ENCODE measurements at regions not wholly inside any gene's neighbourhood (a gene's known extent, or its start where the extent isn't known, plus 50 kb on each side); places are given as distances from the start of the nearest gene placed in this dataset.

DNA sequence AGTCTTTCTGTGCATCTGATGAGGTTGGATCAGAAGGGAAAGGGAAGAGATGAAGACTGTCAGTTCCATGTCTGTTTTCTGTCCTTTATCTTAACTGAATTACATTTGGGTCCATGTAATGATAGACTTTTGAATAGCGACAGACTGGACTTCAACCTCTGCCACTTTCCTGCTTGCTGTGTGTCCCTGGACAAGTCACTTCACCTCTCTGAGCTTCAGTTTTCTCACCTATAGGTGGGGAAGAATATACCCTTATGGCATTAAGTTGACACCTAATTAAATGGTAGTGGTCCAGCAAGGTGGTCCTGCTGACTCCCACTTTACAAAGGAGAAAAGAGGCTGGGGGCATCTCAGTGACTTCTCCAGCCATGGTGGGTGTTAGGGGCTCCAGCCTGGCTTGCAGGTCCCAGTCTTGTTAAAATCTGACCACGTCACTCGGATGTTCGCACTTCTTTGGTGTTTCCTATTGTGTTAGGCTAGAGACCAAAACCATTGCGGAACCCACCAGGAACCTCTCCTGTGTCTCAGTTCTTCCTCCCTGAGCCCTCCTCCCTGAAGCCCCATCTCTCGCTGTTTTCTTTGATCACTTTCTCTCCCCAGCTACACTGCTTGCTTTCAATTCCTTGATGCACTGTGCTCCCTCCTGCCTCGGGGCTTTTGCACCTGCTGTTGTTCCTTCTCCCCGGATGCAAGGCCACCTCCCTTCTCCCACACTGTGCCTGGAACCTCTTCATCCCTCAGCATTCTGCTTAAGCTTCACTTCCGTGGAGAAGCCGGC lies 256.5 kb downstream of the NSG2 start:
- WGBS, 3 donors = 82 to 86% (median 82%) methylated on average over 10 of the region's 10 CpGs
- TF ChIP-seq POLR2A (IDR thresholded peaks at IDR 0.05) (no peak), EP300 (IDR thresholded peaks at IDR 0.05) (no peak)
- TF ChIP-seq, protein P1, sequence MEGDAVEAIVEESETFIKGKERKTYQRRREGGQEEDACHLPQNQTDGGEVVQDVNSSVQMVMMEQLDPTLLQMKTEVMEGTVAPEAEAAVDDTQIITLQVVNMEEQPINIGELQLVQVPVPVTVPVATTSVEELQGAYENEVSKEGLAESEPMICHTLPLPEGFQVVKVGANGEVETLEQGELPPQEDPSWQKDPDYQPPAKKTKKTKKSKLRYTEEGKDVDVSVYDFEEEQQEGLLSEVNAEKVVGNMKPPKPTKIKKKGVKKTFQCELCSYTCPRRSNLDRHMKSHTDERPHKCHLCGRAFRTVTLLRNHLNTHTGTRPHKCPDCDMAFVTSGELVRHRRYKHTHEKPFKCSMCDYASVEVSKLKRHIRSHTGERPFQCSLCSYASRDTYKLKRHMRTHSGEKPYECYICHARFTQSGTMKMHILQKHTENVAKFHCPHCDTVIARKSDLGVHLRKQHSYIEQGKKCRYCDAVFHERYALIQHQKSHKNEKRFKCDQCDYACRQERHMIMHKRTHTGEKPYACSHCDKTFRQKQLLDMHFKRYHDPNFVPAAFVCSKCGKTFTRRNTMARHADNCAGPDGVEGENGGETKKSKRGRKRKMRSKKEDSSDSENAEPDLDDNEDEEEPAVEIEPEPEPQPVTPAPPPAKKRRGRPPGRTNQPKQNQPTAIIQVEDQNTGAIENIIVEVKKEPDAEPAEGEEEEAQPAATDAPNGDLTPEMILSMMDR (IDR thresholded peaks at IDR 0.05) = no peak
- Histone ChIP-seq H3K4me1 (ENCODE audit: insufficient read depth) (peaks cover 4% of the 10 kb centered on the region), H3K9me3 (no peaks in the 10 kb centered on the region), H3K27me3 (no peaks in the 10 kb centered on the region), H3K36me3 (no peaks in the 10 kb centered on the region), H3K4me3 (no peak overlapping the region), H3K27ac (no peak overlapping the region)
- intact Hi-C loops (cut with DNase I) = no loop called here
- no peak for DNase-seq

DNA sequence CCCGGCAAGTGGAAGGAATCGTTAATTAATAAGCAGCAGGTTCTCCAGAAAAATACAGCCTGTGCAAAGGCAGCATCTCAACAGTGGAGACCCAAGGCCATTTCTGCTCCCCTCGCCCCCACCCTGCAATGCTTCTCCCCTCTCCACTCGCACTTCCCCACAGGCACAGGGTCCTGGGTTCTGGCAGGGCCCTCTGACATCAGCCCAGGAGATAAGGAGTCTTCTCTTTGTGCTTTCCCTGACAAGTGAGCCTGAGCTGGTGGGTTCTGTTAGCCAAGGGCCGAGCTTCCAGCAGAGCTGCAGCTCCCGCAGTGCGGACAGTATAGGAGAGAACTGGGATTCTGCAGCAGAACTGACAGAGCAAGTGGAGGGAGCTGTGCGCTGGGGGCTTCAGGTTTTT lies 257.5 kb downstream of the NSG2 start:
- H3K27me3 ChIP-seq = no peaks in the 10 kb centered on the region
- no peak overlapping the region for H3K27ac ChIP-seq
- no peak for DNase-seq
- WGBS, 3 donors = 79 to 81% (median 80%) methylated on average over 8 of the region's 8 CpGs
- TF ChIP-seq, protein P1 (IDR thresholded peaks at IDR 0.05) = no peak
- TF ChIP-seq EP300 (IDR thresholded peaks at IDR 0.05) (no peak), POLR2A (IDR thresholded peaks at IDR 0.05) (no peak)
- intact Hi-C loops (cut with DNase I) = no loop called here
- no peak overlapping the region for H3K4me3 ChIP-seq
- no peaks in the 10 kb centered on the region for H3K36me3 ChIP-seq
- H3K9me3 ChIP-seq = no peaks in the 10 kb centered on the region
- H3K4me1 ChIP-seq (ENCODE audit: insufficient read depth) = peaks cover 4% of the 10 kb centered on the region

DNA sequence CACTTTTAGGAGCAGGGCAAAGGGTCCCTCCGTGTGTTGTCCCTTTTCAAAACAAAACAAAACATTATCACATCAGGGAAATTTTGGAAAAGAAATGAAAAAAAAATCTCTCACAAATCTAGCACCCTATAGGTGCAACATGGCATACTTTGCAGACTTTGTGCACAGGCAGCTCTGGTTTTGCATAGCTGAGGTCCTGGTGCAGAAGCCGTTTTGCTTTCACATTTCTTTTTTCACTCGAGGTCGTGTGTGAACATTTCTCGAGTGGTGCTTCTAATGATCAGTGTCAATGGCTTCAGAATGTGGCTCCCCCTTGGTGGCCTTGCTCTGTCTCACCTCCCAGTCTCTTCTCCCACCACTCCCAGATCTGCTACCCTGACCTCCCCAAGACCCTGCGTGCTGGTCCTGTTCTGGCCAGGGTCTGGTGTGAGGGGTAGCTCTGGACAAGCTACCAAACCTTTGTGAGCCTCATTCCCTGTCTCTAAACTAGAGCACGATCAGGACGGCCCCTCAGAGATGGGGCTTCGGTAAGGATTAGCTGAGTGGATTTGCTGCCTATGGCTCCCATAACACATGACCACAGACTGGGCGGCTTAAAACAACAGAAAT lies 258.0 kb downstream of the NSG2 start:
- Histone ChIP-seq H3K27me3 (no peaks in the 10 kb centered on the region), H3K27ac (no peak overlapping the region), H3K4me3 (no peak overlapping the region), H3K36me3 (no peaks in the 10 kb centered on the region), H3K4me1 (ENCODE audit: insufficient read depth) (peaks cover 4% of the 10 kb centered on the region), H3K9me3 (no peaks in the 10 kb centered on the region)
- no peak for DNase-seq
- WGBS, 3 donors = 78 to 83% (median 81%) methylated on average over 10 of the region's 10 CpGs
- TF ChIP-seq POLR2A (IDR thresholded peaks at IDR 0.05) (no peak), EP300 (IDR thresholded peaks at IDR 0.05) (no peak)
- intact Hi-C loops (cut with DNase I) = no loop called here

DNA sequence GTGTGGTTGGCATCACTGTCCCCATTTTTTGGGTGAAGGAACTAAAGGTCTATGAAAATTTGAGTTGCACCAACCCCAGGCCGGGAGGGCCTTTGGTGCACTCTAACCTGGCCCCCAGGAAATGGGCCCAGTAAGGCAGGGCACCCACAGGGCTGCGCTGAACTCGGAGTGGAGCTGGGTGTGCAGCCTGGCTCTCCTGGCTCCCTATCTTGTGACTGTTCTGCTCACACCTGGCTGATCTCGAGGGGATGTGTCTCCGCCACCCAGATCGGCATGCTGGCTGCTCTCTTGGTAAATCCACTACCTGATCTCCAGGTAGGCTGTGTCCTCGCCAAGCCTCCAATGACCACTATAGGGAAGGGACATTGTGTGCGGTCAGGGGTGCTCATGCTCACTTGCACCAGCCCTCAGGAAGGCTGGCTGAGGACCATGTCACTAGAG lies 259.8 kb downstream of the NSG2 start:
- intact Hi-C loops (cut with DNase I) = no loop called here
- Histone ChIP-seq H3K36me3 (no peaks in the 10 kb centered on the region), H3K27ac (no peak overlapping the region), H3K4me1 (ENCODE audit: insufficient read depth) (peaks cover 4% of the 10 kb centered on the region), H3K27me3 (no peaks in the 10 kb centered on the region), H3K9me3 (no peaks in the 10 kb centered on the region), H3K4me3 (no peak overlapping the region)
- 82 to 87% (median 84%) methylated on average over 8 of the region's 8 CpGs for WGBS, 3 donors
- DNase-seq = no peak
- TF ChIP-seq EP300 (IDR thresholded peaks at IDR 0.05) (no peak), POLR2A (IDR thresholded peaks at IDR 0.05) (no peak)
- TF ChIP-seq, protein P1 (IDR thresholded peaks at IDR 0.05) = no peak
